Tibial nerve (tissue), 4 donors: ENCODE measurements at regions not wholly inside any gene's neighbourhood (a gene's known extent, or its start where the extent isn't known, plus 50 kb on each side); places are given as distances from the start of the nearest gene placed in this dataset.
A peak's percentile ranks its signal among the peaks of the same experiment; 100 is the strongest.

Experiments used
- DNase-seq, 2 donors: peaks; one replicate each; pipeline ENCODE4 v3.0.0-alpha.2; 2019; ENCODE audit warnings: low spot score in 2 of 2
- H3K27ac ChIP-seq, 4 donors: fragments of 200-600 bp; sonication (generic) in 3 of 4; one replicate each; pipeline ENCODE4 v1.5.1; 2017 to 2019; ENCODE audit warnings: mild to moderate bottlenecking in 1 of 4
- H3K27me3 ChIP-seq, 2 donors: fragments of 200-600 bp; sonication (generic) in 1 of 2; one replicate each; pipeline versions ENCODE4 v1.5.1 to v1.6.0; 2017 to 2019
- H3K36me3 ChIP-seq, 3 donors: fragments of 200-600 bp; sonication (generic); one replicate each; pipeline ENCODE4 v1.5.1; 2018 to 2019
- H3K4me1 ChIP-seq, 4 donors: fragments of 200-600 bp; sonication (generic) in 3 of 4; one replicate each; pipeline ENCODE4 v1.5.1; 2017 to 2019
- H3K4me3 ChIP-seq, 4 donors: fragments of 200-600 bp; sonication (generic) in 3 of 4; one replicate each; pipeline ENCODE4 v1.5.1; 2017 to 2019; ENCODE audit warnings: mild to moderate bottlenecking in 1 of 4, moderate library complexity in 1 of 4
- H3K9me3 ChIP-seq, 4 donors: fragments of 200-600 bp; sonication (generic) in 3 of 4; one replicate each; pipeline ENCODE4 v1.5.1; 2017 to 2019
- CTCF ChIP-seq, 5 experiments: fragments of 200-600 bp in 3 of 5; fragments of 450-650 bp in 2 of 5; sonication (generic) in 3 of 5; IDR thresholded peaks; one replicate each; pipeline ENCODE4 v1.5.1; 2016 to 2019; ENCODE audit warnings: antibody characterized with exemption in 5 of 5, mild to moderate bottlenecking in 3 of 5, moderate library complexity in 2 of 5
- EP300 ChIP-seq, 2 donors: sonication (generic); formaldehyde crosslinking; IDR thresholded peaks; one replicate each; pipeline ENCODE4 v1.6.1; 2017; ENCODE audit warnings: antibody characterized with exemption in 2 of 2, mild to moderate bottlenecking in 1 of 2
- POLR2A ChIP-seq, 2 donors: fragments of 450-650 bp; IDR thresholded peaks; one replicate each; pipeline ENCODE4 v1.6.1; 2017; ENCODE audit warnings: antibody characterized with exemption in 2 of 2, mild to moderate bottlenecking in 2 of 2, moderate library complexity in 2 of 2
- WGBS, 2 donors: methylation state at CpG; one replicate each; pipeline ENCODE4 v1.1.5; 2018; 5-methylcytosine and 5-hydroxymethylcytosine counted together

- no peak for DNase-seq
- no peaks in the 10 kb centered on the region for H3K27me3 ChIP-seq
- peaks cover 0 to 19% (median 0%) of the 10 kb centered on the region in 4 donors for H3K9me3 ChIP-seq
- H3K4me1 ChIP-seq, result no peaks in the 10 kb centered on the region
- no peaks in the 10 kb centered on the region for H3K36me3 ChIP-seq
- no peak for TF ChIP-seq CTCF (IDR thresholded peaks at IDR 0.05)
- H3K27ac ChIP-seq, result no peak overlapping the region
- H3K4me3 ChIP-seq, result no peak overlapping the region
- 93 to 96% methylated on average over 2 of the region's 2 CpGs for WGBS, 2 donors
Measured at GRCh38 chr14:30165255-30165654, 237.6 kb upstream of the PRKD1 start.

GRCh38 chr14:30177781-30178180 lies 250.1 kb upstream of the PRKD1 start:
- TF ChIP-seq POLR2A (IDR thresholded peaks at IDR 0.05) (no peak), CTCF (IDR thresholded peaks at IDR 0.05) (no peak), EP300 (IDR thresholded peaks at IDR 0.05) (no peak)
- DNase-seq, result peak in 1 of 2 donors; percentile 24
- Histone ChIP-seq H3K27me3 (no peaks in the 10 kb centered on the region), H3K36me3 (no peaks in the 10 kb centered on the region), H3K4me1 (peaks cover 0 to 18% (median 2%) of the 10 kb centered on the region in 4 donors), H3K9me3 (peaks cover 0 to 4% (median 0%) of the 10 kb centered on the region in 4 donors), H3K27ac (peak overlapping the region in 1 of 4 donors; percentile 80), H3K4me3 (no peak overlapping the region)
- 85 to 100% methylated on average over 1 of the region's 1 CpG for WGBS, 2 donors

GRCh38 chr14:30179381-30180130 lies 251.9 kb upstream of the PRKD1 start:
- DNase-seq, result no peak
- Histone ChIP-seq H3K4me1 (peaks cover 0 to 18% (median 2%) of the 10 kb centered on the region in 4 donors), H3K4me3 (no peak overlapping the region), H3K36me3 (no peaks in the 10 kb centered on the region), H3K27ac (peak overlapping the region in 2 of 4 donors; percentile 80 to 88), H3K27me3 (no peaks in the 10 kb centered on the region), H3K9me3 (peaks cover 0 to 2% (median 0%) of the 10 kb centered on the region in 4 donors)
- TF ChIP-seq EP300 (IDR thresholded peaks at IDR 0.05) (no peak), POLR2A (IDR thresholded peaks at IDR 0.05) (no peak), CTCF (IDR thresholded peaks at IDR 0.05) (no peak)
- 65 to 66% methylated on average over 3 to 4 of the region's 4 CpGs for WGBS, 2 donors

- H3K4me1 ChIP-seq, result peaks cover 0 to 18% (median 2%) of the 10 kb centered on the region in 4 donors
- H3K36me3 ChIP-seq, result no peaks in the 10 kb centered on the region
- DNase-seq, result no peak
- 30 to 44% methylated on average over 2 of the region's 2 CpGs for WGBS, 2 donors
- peak overlapping the region in 2 of 4 donors; percentile 80 to 88 for H3K27ac ChIP-seq
- no peaks in the 10 kb centered on the region for H3K27me3 ChIP-seq
- no peak overlapping the region for H3K4me3 ChIP-seq
- no peaks in the 10 kb centered on the region for H3K9me3 ChIP-seq
- TF ChIP-seq POLR2A (IDR thresholded peaks at IDR 0.05), result no peak
- peak in 1 of 2 donors; percentile 58 for TF ChIP-seq EP300 (IDR thresholded peaks at IDR 0.05)
- no peak for TF ChIP-seq CTCF (IDR thresholded peaks at IDR 0.05)
Measured at GRCh38 chr14:30180219-30180618, 252.6 kb upstream of the PRKD1 start.

GRCh38 chr14:30185832-30186231 lies 258.2 kb upstream of the PRKD1 start:
- Histone ChIP-seq H3K27ac (no peak overlapping the region), H3K36me3 (no peaks in the 10 kb centered on the region), H3K9me3 (no peaks in the 10 kb centered on the region), H3K4me1 (no peaks in the 10 kb centered on the region), H3K27me3 (no peaks in the 10 kb centered on the region), H3K4me3 (no peak overlapping the region)
- DNase-seq, result no peak
- TF ChIP-seq POLR2A (IDR thresholded peaks at IDR 0.05) (no peak), CTCF (IDR thresholded peaks at IDR 0.05) (peak in 1 of 5 experiments; percentile 12)
